ENCODE measurements at regions not wholly inside any gene's neighbourhood (a gene's known extent, or its start where the extent isn't known, plus 50 kb on each side); places are given as distances from the start of the nearest gene placed in this dataset.

DNA sequence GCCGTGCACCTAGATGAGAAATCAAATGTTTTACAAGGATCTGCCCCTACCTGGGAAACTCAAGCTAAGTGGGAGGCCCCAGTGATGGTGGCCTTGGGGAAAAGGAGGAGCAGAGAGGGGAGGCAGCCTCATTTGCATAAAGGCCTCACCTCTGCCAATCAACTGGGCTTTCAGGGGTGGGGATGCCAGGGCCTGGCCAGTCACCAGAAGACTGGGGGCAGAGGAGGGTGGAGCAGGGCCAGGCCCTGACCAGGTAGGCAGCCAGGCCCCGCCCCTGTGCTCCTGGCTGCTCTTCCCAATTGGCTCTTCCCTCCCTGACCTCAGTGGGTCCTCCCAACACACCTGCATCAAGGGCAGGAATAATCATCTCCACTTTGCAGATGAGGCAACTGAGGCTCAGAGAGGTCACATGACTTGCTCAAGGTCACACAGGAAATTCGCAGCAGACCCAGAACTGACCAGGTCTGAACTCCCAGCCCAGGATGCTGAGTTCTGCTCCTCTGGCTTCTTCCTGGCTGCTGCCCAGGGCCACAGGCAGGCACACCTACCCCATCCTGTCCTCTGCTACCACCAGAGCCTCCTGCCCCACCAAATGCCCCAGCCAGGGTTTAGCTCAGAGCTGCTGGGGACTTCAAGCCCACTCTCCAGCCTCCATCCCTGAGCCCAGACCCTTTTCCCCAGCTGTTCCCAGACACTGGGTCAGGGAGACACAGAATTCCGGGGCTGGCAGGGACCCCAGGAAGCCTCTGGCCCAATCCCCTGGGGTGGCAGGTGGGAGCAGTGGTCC lies 677.9 kb downstream of the MATN1 start:
- no TSS peak for BruUV-seq (replicated peaks)
- SMC1A ChIA-PET (ENCODE audit: uncharacterized antibody, unreplicated experiment) = no interaction called here
- WGBS (ENCODE audit: insufficient coverage, insufficient replicate concordance, low lambda C conversion rate, missing lambda C conversion rate) = 10% methylated on average over 4 of the region's 4 CpGs
- no peaks in the 10 kb centered on the region for H3K79me2 ChIP-seq (ENCODE audit: control insufficient read depth, insufficient read depth, low read length)
- CTCF ChIA-PET = no interaction called here
- H3K4me2 ChIP-seq (ENCODE audit: control insufficient read depth, insufficient read depth) = no peak overlapping the region
- RAD21 ChIA-PET (ENCODE audit: unreplicated experiment) = no interaction called here
- no peak overlapping the region for H3K4me3 ChIP-seq
- H4K20me1 ChIP-seq (ENCODE audit: control insufficient read depth, insufficient read depth) = no peaks in the 10 kb centered on the region
- DNase-seq (ENCODE audit: low read depth, low spot score) (no peak), FAIRE-seq (no peak), ATAC-seq (no peak)
- in situ Hi-C loops (cut with MboI) = no loop called here
- TF ChIP-seq RAD21 (IDR thresholded peaks at IDR 0.05; ENCODE audit: insufficient read depth, low read depth, low read length) (no peak), RFX5 (IDR thresholded peaks at IDR 0.05; ENCODE audit: low read depth, low read length) (no peak), ZSCAN29 (IDR thresholded peaks at IDR 0.05) (no peak), STAT3 (IDR thresholded peaks at IDR 0.05; ENCODE audit: low read depth, low read length) (no peak), GATAD2B (conservative IDR thresholded peaks at IDR 0.05; ENCODE audit: low read depth) (no peak), POLR2AphosphoS2 (IDR thresholded peaks at IDR 0.05; ENCODE audit: low read depth, low read length) (no peak)
- POLR2A ChIA-PET = no interaction called here
- no peak overlapping the region for H3K9ac ChIP-seq (ENCODE audit: control insufficient read depth, insufficient read depth, low read length)
- intact Hi-C loops (cut with micrococcal nuclease; ENCODE audit: unreplicated experiment) = no loop called here
- H2AFZ ChIP-seq (ENCODE audit: control insufficient read depth, low read depth, low read length) = no peak overlapping the region
- H3K36me3 ChIP-seq (ENCODE audit: control insufficient read depth in 2 of 2, insufficient read depth in 2 of 2, low read length in 1 of 2) = no peaks in the 10 kb centered on the region
- no peaks in the 10 kb centered on the region for H3K4me1 ChIP-seq (ENCODE audit: control insufficient read depth, insufficient read depth, low read length)
- no peak overlapping the region for H3K27ac ChIP-seq (ENCODE audit: control insufficient read depth, insufficient read depth)
- no peaks in the 10 kb centered on the region; the same call in 2 of the 3 replicates for H3K9me3 ChIP-seq (replicated peaks; ENCODE audit: control insufficient read depth, insufficient read depth, low read length)
- no peaks in the 10 kb centered on the region for H3K27me3 ChIP-seq (replicated peaks in 1 of 2; ENCODE audit: control insufficient read depth in 2 of 2, insufficient read depth in 2 of 2, low read length in 1 of 2)

DNA sequence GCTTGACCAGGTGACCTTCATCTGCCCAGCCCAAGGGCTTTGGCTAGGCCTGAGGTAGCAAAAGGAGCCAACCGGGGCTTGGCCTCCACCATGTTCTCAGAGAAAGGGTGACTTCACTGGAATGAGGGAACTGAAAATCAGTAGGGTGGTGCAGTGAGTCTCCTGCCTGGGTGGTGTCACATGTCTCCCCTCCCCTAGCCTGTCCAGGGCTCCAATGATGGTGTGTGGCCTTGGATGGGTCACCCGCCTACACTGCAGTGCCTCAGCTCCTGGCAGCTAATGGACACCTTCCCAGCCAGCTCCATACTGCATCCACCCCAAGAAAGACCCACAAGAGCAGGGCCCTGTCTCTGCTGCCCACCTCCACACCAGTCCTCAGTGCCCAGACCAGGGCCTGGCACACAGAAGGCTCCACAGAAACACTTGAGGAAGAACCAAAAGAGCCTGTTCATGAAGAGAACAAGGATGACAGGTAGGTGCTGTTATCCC lies 678.7 kb downstream of the MATN1 start:
- ATAC-seq (no peak), DNase-seq (ENCODE audit: low read depth, low spot score) (no peak), FAIRE-seq (no peak)
- POLR2A ChIA-PET = no interaction called here
- H3K36me3 ChIP-seq (ENCODE audit: control insufficient read depth in 2 of 2, insufficient read depth in 2 of 2, low read length in 1 of 2) = no peaks in the 10 kb centered on the region
- CTCF ChIA-PET = no interaction called here
- RAD21 ChIA-PET (ENCODE audit: unreplicated experiment) = no interaction called here
- TF ChIP-seq SIN3A (IDR thresholded peaks at IDR 0.05; ENCODE audit: low read depth, low read length) (no peak), TCF3 (IDR thresholded peaks at IDR 0.05; ENCODE audit: borderline replicate concordance, insufficient read depth, low read depth, low read length) (no peak), TCF7 (IDR thresholded peaks at IDR 0.05; ENCODE audit: borderline replicate concordance) (no peak)
- TF ChIP-seq, protein P1, sequence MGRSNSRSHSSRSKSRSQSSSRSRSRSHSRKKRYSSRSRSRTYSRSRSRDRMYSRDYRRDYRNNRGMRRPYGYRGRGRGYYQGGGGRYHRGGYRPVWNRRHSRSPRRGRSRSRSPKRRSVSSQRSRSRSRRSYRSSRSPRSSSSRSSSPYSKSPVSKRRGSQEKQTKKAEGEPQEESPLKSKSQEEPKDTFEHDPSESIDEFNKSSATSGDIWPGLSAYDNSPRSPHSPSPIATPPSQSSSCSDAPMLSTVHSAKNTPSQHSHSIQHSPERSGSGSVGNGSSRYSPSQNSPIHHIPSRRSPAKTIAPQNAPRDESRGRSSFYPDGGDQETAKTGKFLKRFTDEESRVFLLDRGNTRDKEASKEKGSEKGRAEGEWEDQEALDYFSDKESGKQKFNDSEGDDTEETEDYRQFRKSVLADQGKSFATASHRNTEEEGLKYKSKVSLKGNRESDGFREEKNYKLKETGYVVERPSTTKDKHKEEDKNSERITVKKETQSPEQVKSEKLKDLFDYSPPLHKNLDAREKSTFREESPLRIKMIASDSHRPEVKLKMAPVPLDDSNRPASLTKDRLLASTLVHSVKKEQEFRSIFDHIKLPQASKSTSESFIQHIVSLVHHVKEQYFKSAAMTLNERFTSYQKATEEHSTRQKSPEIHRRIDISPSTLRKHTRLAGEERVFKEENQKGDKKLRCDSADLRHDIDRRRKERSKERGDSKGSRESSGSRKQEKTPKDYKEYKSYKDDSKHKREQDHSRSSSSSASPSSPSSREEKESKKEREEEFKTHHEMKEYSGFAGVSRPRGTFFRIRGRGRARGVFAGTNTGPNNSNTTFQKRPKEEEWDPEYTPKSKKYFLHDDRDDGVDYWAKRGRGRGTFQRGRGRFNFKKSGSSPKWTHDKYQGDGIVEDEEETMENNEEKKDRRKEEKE (IDR thresholded peaks at IDR 0.05) = no peak
- no peak overlapping the region for H3K4me2 ChIP-seq (ENCODE audit: control insufficient read depth, insufficient read depth)
- no peak overlapping the region for H3K4me3 ChIP-seq
- no peak overlapping the region for H2AFZ ChIP-seq (ENCODE audit: control insufficient read depth, low read depth, low read length)
- H3K27me3 ChIP-seq (replicated peaks in 1 of 2; ENCODE audit: control insufficient read depth in 2 of 2, insufficient read depth in 2 of 2, low read length in 1 of 2) = no peaks in the 10 kb centered on the region
- H3K9ac ChIP-seq (ENCODE audit: control insufficient read depth, insufficient read depth, low read length) = no peak overlapping the region
- H3K9me3 ChIP-seq (replicated peaks; ENCODE audit: control insufficient read depth, insufficient read depth, low read length) = no peaks in the 10 kb centered on the region; the same call in 2 of the 3 replicates
- WGBS (ENCODE audit: insufficient coverage, insufficient replicate concordance, low lambda C conversion rate, missing lambda C conversion rate) = 0% methylated on average over 1 of the region's 2 CpGs
- in situ Hi-C loops (cut with MboI) = no loop called here
- no peaks in the 10 kb centered on the region for H4K20me1 ChIP-seq (ENCODE audit: control insufficient read depth, insufficient read depth)
- SMC1A ChIA-PET (ENCODE audit: uncharacterized antibody, unreplicated experiment) = interaction anchor here (0.6 kb wide), 1 partner anchor 34 kb away, joined by 3 read pairs; no protein-coding TSS in a partner anchor
- H3K27ac ChIP-seq (ENCODE audit: control insufficient read depth, insufficient read depth) = no peak overlapping the region
- BruUV-seq (replicated peaks) = no TSS peak
- H3K79me2 ChIP-seq (ENCODE audit: control insufficient read depth, insufficient read depth, low read length) = no peaks in the 10 kb centered on the region
- intact Hi-C loops (cut with micrococcal nuclease; ENCODE audit: unreplicated experiment) = no loop called here
- H3K4me1 ChIP-seq (ENCODE audit: control insufficient read depth, insufficient read depth, low read length) = no peaks in the 10 kb centered on the region
